ENCODE measurements at regions not wholly inside any gene's neighbourhood (a gene's known extent, or its start where the extent isn't known, plus 50 kb on each side); places are given as distances from the start of the nearest gene placed in this dataset.

DNA sequence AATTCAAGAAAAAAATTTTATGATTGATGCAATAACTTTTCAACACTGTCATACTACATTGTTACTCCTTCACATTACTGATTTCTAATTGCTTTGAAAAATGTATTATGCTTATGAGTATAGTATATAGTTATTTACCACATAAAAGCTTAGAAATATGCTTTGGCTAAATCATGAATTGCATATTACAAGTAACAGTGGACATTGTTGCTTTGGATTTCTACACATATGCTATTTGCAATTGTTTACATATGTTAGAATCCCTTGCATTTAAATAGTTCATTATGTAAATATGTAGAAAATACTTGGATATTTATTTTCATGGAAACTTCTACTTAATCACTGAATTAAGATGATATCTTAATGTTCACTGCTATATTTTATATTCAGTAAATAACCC, 577.5 kb downstream of the QKI start:
- H3K4me1 Mint-ChIP-seq = peaks cover 0 to 5% (median 4%) of the 10 kb centered on the region in 3 donors
- DNase-seq (no peak), ATAC-seq (ENCODE audit: low read depth in 2 of 2) (no peak)
- H3K36me3 Mint-ChIP-seq = no peaks in the 10 kb centered on the region
- no peak overlapping the region for H3K4me3 Mint-ChIP-seq
- no peak overlapping the region for H3K27ac Mint-ChIP-seq
- H3K9me3 Mint-ChIP-seq = peaks cover 0 to 2% (median 0%) of the 10 kb centered on the region in 7 donors
- H3K27me3 Mint-ChIP-seq = peaks cover 9 to 23% (median 18%) of the 10 kb centered on the region in 3 donors

GRCh38 chr6:163991321-163991720, 576.8 kb downstream of the QKI start:
- DNase-seq = no peak
- H3K4me3 Mint-ChIP-seq = no peak overlapping the region
- H3K9me3 Mint-ChIP-seq = peaks cover 0 to 1% (median 0%) of the 10 kb centered on the region in 7 donors
- no peaks in the 10 kb centered on the region for H3K36me3 Mint-ChIP-seq
- no peak for ATAC-seq (ENCODE audit: low read depth in 2 of 2)
- peaks cover 6 to 20% (median 12%) of the 10 kb centered on the region in 3 donors for H3K27me3 Mint-ChIP-seq
- no peak overlapping the region for H3K27ac Mint-ChIP-seq
- peaks cover 0 to 5% (median 4%) of the 10 kb centered on the region in 3 donors for H3K4me1 Mint-ChIP-seq

DNA sequence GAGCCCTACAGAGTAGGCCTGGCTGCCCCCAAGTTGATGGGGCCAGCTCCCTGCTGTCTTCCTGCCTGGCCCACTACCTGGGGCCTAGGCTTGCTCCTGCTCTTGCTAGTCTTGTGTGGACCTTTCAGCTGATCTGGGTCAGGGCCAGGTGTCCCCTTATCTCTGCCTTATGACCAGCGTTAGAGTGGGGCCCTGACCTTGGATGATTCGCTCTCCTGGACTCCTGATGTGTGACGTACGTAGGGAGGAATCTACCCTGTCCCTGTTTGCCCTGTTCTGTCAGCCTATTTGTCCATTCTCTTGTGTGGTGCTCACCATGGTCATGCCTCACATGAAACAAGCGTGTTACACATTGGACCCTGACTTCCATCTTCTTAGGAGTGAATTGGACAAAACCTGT, 571.8 kb downstream of the QKI start:
- Mint-ChIP-seq H3K36me3 (no peaks in the 10 kb centered on the region), H3K4me3 (no peak overlapping the region), H3K27me3 (peaks cover 2 to 4% (median 3%) of the 10 kb centered on the region in 3 donors), H3K9me3 (no peaks in the 10 kb centered on the region), H3K27ac (peak overlapping the region in 2 of 6 donors; percentile 4 to 34), H3K4me1 (peaks cover 10 to 22% (median 13%) of the 10 kb centered on the region in 3 donors)
- ATAC-seq (ENCODE audit: low read depth in 2 of 2) (no peak), DNase-seq (no peak)

DNA sequence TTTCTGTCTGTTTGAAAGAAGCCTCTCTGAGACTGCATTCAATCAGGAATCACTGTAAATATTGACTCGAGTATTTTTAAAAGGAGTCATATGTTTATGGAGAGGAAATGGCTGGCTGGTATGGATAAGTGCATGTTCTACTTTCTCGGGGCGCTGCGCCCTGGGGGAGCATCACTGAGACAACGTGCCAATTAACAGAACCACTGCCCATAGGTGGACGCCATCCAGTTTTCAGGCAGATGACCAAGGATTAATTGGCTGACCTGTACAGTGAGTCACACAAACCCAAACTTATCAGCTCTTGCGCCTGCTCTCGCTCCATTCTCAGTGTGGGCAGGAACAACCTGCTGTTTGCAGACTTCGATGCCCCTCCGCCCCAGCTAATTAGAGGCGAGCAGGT, 571.2 kb downstream of the QKI start:
- Mint-ChIP-seq H3K27me3 (peaks cover 8 to 9% (median 9%) of the 10 kb centered on the region in 3 donors), H3K27ac (peak overlapping the region in 2 of 6 donors; percentile 4 to 8), H3K36me3 (no peaks in the 10 kb centered on the region), H3K4me1 (peaks cover 10 to 22% (median 13%) of the 10 kb centered on the region in 3 donors), H3K9me3 (no peaks in the 10 kb centered on the region), H3K4me3 (no peak overlapping the region)
- DNase-seq (no peak), ATAC-seq (ENCODE audit: low read depth in 2 of 2) (no peak)

- DNase-seq = no peak
- H3K4me1 Mint-ChIP-seq = peaks cover 10 to 22% (median 13%) of the 10 kb centered on the region in 3 donors
- peaks cover 9 to 12% (median 9%) of the 10 kb centered on the region in 3 donors for H3K27me3 Mint-ChIP-seq
- H3K9me3 Mint-ChIP-seq = peaks cover 0 to 1% (median 0%) of the 10 kb centered on the region in 7 donors
- H3K4me3 Mint-ChIP-seq = no peak overlapping the region
- peak overlapping the region in 1 of 6 donors; percentile 56 for H3K27ac Mint-ChIP-seq
- no peaks in the 10 kb centered on the region for H3K36me3 Mint-ChIP-seq
- no peak for ATAC-seq (ENCODE audit: low read depth in 2 of 2)
Observed at GRCh38 chr6:163985040-163985439, 570.5 kb downstream of the QKI start.

- Mint-ChIP-seq H3K27ac (peak overlapping the region in 4 of 6 donors; percentile 3 to 92 (median 44)), H3K4me1 (peaks cover 10 to 22% (median 13%) of the 10 kb centered on the region in 3 donors), H3K4me3 (peak overlapping the region in 5 of 8 donors; percentile 2 to 76 (median 49)), H3K27me3 (peaks cover 9 to 14% (median 9%) of the 10 kb centered on the region in 3 donors), H3K36me3 (no peaks in the 10 kb centered on the region), H3K9me3 (peaks cover 0 to 3% (median 0%) of the 10 kb centered on the region in 7 donors)
- DNase-seq = peak; percentile 11
- peak; percentile 71 to 84 for ATAC-seq (ENCODE audit: low read depth in 2 of 2)
Observed at GRCh38 chr6:163984124-163984936, 569.8 kb downstream of the QKI start.

DNA sequence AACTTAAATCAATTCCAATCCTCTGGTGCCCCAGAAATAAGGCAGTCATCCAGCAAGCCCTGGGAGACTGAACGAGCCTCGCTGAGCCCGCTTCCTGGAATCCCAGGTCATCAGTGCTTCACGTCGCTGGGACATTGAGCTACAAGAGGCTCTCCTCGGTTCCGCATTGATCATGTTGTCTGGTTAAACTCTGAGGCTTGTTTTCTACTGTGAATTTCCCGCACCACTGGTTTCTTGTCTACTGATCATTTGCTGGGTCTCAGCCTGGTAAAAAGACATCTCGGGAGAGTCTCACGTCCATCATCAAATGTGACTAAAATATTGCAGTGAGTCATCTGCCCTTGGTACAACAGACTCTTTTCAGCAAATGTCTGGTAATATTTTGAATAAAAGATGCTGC, 569.2 kb downstream of the QKI start:
- ATAC-seq (ENCODE audit: low read depth in 2 of 2) = no peak
- H3K4me1 Mint-ChIP-seq = peaks cover 10 to 21% (median 12%) of the 10 kb centered on the region in 3 donors
- no peaks in the 10 kb centered on the region for H3K36me3 Mint-ChIP-seq
- DNase-seq = no peak
- no peak overlapping the region for H3K4me3 Mint-ChIP-seq
- peaks cover 9 to 19% (median 12%) of the 10 kb centered on the region in 3 donors for H3K27me3 Mint-ChIP-seq
- no peak overlapping the region for H3K27ac Mint-ChIP-seq
- H3K9me3 Mint-ChIP-seq = peaks cover 0 to 8% (median 3%) of the 10 kb centered on the region in 7 donors

DNA sequence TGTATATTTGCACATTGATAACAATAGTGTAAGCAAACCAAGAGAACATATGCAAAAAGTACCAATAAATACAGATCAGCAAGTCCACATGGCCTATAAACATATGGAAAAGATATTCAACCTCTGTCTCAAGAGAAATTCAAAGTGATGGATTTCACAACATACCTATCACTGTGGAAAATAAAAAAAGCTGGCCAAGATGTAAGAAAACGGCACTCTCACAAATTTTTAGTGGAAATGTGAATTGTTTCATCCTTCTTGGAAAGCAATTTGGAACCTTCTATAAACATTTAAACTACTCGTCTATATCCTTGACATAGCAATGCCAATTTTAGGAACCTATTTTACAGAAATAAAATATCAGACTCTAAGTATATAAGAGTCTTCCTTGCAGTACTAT, 559.8 kb downstream of the QKI start:
- Mint-ChIP-seq H3K27ac (no peak overlapping the region), H3K4me1 (no peaks in the 10 kb centered on the region), H3K4me3 (no peak overlapping the region), H3K9me3 (peaks cover 0 to 22% (median 9%) of the 10 kb centered on the region in 7 donors), H3K36me3 (no peaks in the 10 kb centered on the region), H3K27me3 (peaks cover 7 to 23% (median 11%) of the 10 kb centered on the region in 3 donors)
- ATAC-seq (ENCODE audit: low read depth in 2 of 2) = no peak
- DNase-seq = no peak

- Mint-ChIP-seq H3K27me3 (peaks cover 8 to 17% (median 12%) of the 10 kb centered on the region in 3 donors), H3K36me3 (no peaks in the 10 kb centered on the region), H3K27ac (peak overlapping the region in 1 of 6 donors; percentile 15), H3K9me3 (peaks cover 0 to 4% (median 0%) of the 10 kb centered on the region in 7 donors), H3K4me3 (no peak overlapping the region), H3K4me1 (no peaks in the 10 kb centered on the region)
- no peak for DNase-seq
- no peak for ATAC-seq (ENCODE audit: low read depth in 2 of 2)
Observed at GRCh38 chr6:163971841-163972838, 557.6 kb downstream of the QKI start.

- ATAC-seq (ENCODE audit: low read depth in 2 of 2) (no peak), DNase-seq (no peak)
- no peak overlapping the region for H3K27ac Mint-ChIP-seq
- H3K36me3 Mint-ChIP-seq = no peaks in the 10 kb centered on the region
- peaks cover 8 to 17% (median 12%) of the 10 kb centered on the region in 3 donors for H3K27me3 Mint-ChIP-seq
- no peaks in the 10 kb centered on the region for H3K4me1 Mint-ChIP-seq
- H3K4me3 Mint-ChIP-seq = no peak overlapping the region
- H3K9me3 Mint-ChIP-seq = peaks cover 0 to 4% (median 0%) of the 10 kb centered on the region in 7 donors
Observed at GRCh38 chr6:163970846-163971564, 556.5 kb downstream of the QKI start.

DNA sequence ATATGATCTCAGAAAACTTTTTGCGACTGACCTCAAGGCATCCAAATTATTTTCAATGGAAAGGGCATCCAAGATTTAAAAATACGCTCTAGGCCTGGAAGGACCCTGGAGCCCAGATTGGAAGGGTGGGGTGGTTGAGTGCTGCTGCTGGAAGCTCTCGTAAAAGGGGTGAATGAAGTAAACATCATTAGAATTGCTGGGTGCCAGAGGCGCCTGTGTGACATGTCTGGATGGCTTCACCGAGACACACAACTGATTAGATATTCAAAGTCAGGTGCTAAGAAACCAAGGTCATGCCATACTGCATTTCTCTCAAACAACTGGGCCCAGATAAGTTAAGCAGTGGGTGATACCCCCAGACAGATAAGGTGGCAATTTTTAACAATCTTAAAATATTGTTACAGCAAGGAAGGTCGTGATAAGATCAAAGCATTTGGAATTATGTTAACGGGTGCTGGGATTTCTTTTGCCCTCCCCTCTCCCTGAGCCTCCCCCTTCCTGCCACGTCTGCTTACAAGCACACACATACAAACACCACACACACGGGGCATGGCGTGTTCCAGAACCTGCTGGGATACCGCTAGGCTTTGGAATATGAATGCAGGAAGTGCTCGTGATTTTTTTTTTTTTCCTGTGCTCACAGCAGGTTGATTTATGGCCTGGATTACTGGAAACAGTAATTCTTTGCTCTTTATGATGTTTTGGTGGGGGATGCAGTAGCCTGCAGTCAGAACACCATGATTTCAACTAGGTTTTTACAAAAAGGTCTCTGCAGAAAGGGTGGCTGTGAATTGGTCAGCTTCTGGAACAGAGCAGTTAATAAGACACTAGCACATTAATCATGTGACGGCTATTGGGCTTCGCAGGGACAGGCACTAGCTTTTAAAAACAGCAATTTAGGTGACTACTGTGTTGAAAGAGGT, 551.2 kb downstream of the QKI start:
- H3K27me3 Mint-ChIP-seq = peaks cover 8 to 26% (median 16%) of the 10 kb centered on the region in 3 donors
- H3K36me3 Mint-ChIP-seq = no peaks in the 10 kb centered on the region
- ATAC-seq (ENCODE audit: low read depth in 2 of 2) = no peak
- no peaks in the 10 kb centered on the region for H3K9me3 Mint-ChIP-seq
- H3K27ac Mint-ChIP-seq = no peak overlapping the region
- no peaks in the 10 kb centered on the region for H3K4me1 Mint-ChIP-seq
- no peak for DNase-seq
- H3K4me3 Mint-ChIP-seq = no peak overlapping the region

- DNase-seq (no peak), ATAC-seq (ENCODE audit: low read depth in 2 of 2) (no peak)
- Mint-ChIP-seq H3K36me3 (no peaks in the 10 kb centered on the region), H3K4me3 (no peak overlapping the region), H3K27ac (no peak overlapping the region), H3K27me3 (peaks cover 6 to 24% (median 19%) of the 10 kb centered on the region in 3 donors), H3K9me3 (no peaks in the 10 kb centered on the region), H3K4me1 (no peaks in the 10 kb centered on the region)
Observed at GRCh38 chr6:163964789-163965188, 550.3 kb downstream of the QKI start.
